Endothelial cell (in vitro differentiated cells): ENCODE measurements at regions not wholly inside any gene's neighbourhood (a gene's known extent, or its start where the extent isn't known, plus 50 kb on each side); places are given as distances from the start of the nearest gene placed in this dataset.

Source experiments
- DNase-seq: peaks from one replicate; pipeline ENCODE4 v3.0.0; 2021; ENCODE audit warnings: low spot score
- H3K27ac Mint-ChIP-seq: one replicate; pipeline ENCODE4 v1.8.0; 2021; ENCODE audit warnings: mixed read lengths, inconsistent platforms; ENCODE audit not compliant: unreplicated experiment
- H3K27me3 Mint-ChIP-seq: one replicate; pipeline ENCODE4 v1.8.0; 2021; ENCODE audit warnings: mild to moderate bottlenecking, moderate library complexity, mixed read lengths, inconsistent platforms; ENCODE audit not compliant: unreplicated experiment
- H3K36me3 Mint-ChIP-seq: one replicate; pipeline ENCODE4 v1.8.0; 2021; ENCODE audit warnings: mild to moderate bottlenecking, low read depth, mixed read lengths, inconsistent platforms; ENCODE audit not compliant: unreplicated experiment
- H3K4me1 Mint-ChIP-seq: one replicate; pipeline ENCODE4 v1.8.0; 2021; ENCODE audit warnings: mild to moderate bottlenecking, mixed read lengths, inconsistent platforms; ENCODE audit not compliant: unreplicated experiment
- H3K4me3 Mint-ChIP-seq: one replicate; pipeline ENCODE4 v1.8.0; 2021; ENCODE audit warnings: mild to moderate bottlenecking, mixed read lengths, inconsistent platforms; ENCODE audit not compliant: unreplicated experiment
- H3K9me3 Mint-ChIP-seq: one replicate; pipeline ENCODE4 v1.8.0; 2021; ENCODE audit warnings: mixed read lengths, inconsistent platforms; ENCODE audit not compliant: unreplicated experiment
- CTCF ChIP-seq: fragments of 200-600 bp; sonication (generic); IDR thresholded peaks from one replicate; pipeline ENCODE4 v1.5.0; 2021; ENCODE audit warnings: antibody characterized with exemption; ENCODE audit not compliant: unreplicated experiment

GRCh38 chr1:87273291-87273690 is 55.4 kb upstream of the LMO4 start:
- H3K27ac Mint-ChIP-seq: no peak overlapping the region
- DNase-seq: no peak
- H3K4me1 Mint-ChIP-seq: no peaks in the 10 kb centered on the region
- no peak overlapping the region for H3K4me3 Mint-ChIP-seq
- no peaks in the 10 kb centered on the region for H3K27me3 Mint-ChIP-seq
- H3K36me3 Mint-ChIP-seq: no peaks in the 10 kb centered on the region
- H3K9me3 Mint-ChIP-seq: no peaks in the 10 kb centered on the region
- TF ChIP-seq CTCF: no peak

GRCh38 chr1:87274851-87275250 is 53.8 kb upstream of the LMO4 start:
- no peak for DNase-seq
- Mint-ChIP-seq H3K4me1 (peaks cover 10% of the 10 kb centered on the region), H3K27ac (no peak overlapping the region), H3K36me3 (no peaks in the 10 kb centered on the region), H3K4me3 (no peak overlapping the region), H3K27me3 (no peaks in the 10 kb centered on the region), H3K9me3 (no peaks in the 10 kb centered on the region)
- TF ChIP-seq CTCF: no peak

GRCh38 chr1:87278825-87279535 is 49.7 kb upstream of the LMO4 start:
- Mint-ChIP-seq H3K9me3 (no peaks in the 10 kb centered on the region), H3K4me3 (no peak overlapping the region), H3K27me3 (no peaks in the 10 kb centered on the region), H3K36me3 (no peaks in the 10 kb centered on the region), H3K4me1 (peaks cover 10% of the 10 kb centered on the region), H3K27ac (no peak overlapping the region)
- DNase-seq: no peak
- no peak for TF ChIP-seq CTCF
